ENCODE measurements at regions not wholly inside any gene's neighbourhood (a gene's known extent, or its start where the extent isn't known, plus 50 kb on each side); places are given as distances from the start of the nearest gene placed in this dataset.

DNA sequence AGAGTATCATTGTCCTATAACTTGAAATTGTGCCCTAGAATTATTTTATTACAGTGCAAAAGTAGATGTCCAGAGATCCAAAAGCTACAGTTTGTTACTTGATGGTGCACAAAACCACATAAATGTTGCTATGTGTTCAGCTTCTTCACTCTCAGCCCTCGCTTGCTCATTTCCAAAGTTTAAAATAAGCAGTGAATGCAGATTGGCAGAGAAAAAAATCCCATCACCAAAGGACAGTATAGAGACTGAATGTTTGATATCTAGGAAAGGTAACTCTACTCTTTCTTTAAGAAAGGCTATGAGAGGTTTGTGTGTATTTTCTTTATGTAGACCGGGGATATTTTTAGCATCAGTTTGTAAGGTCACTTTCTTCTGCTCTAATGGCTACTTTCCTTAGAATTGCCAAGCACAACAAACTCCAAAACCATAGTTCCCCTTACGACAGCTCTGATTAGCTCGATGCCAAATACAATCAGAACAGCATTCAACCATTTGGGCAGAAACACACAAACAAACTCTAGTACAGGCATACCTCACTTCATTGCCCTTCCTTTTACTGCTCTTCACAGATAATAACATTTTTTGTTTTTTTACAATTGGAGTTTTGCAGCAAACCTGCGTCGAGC lies 164.1 kb upstream of the CCDC54 start:
- DNase-seq (ENCODE audit: low read depth) = peak; percentile 53
- no peak overlapping the region for H3K4me3 ChIP-seq (ENCODE audit: low read depth, low read length)
- TF ChIP-seq, protein P1, sequence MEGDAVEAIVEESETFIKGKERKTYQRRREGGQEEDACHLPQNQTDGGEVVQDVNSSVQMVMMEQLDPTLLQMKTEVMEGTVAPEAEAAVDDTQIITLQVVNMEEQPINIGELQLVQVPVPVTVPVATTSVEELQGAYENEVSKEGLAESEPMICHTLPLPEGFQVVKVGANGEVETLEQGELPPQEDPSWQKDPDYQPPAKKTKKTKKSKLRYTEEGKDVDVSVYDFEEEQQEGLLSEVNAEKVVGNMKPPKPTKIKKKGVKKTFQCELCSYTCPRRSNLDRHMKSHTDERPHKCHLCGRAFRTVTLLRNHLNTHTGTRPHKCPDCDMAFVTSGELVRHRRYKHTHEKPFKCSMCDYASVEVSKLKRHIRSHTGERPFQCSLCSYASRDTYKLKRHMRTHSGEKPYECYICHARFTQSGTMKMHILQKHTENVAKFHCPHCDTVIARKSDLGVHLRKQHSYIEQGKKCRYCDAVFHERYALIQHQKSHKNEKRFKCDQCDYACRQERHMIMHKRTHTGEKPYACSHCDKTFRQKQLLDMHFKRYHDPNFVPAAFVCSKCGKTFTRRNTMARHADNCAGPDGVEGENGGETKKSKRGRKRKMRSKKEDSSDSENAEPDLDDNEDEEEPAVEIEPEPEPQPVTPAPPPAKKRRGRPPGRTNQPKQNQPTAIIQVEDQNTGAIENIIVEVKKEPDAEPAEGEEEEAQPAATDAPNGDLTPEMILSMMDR (IDR thresholded peaks at IDR 0.05; ENCODE audit: insufficient read depth, low read length) = no peak

DNA sequence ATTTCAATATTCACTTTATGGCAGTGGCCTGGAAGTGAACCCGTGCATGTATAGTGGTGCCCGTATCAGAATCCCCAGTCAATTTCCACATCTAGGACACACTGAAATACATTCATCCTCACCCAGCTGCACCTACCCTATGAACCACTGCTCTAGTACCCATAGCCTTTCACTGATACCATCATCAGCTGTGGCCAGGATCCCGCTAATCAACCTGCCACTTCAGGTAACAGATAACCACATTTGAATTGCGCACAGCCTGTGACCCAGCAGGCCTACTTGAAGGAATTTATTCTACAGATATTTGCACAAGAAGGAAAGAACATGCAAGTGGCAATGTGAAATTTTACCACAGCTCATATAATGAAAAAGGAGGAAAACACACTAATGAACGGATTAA lies 161.0 kb upstream of the CCDC54 start:
- DNase-seq (ENCODE audit: low read depth) = no peak
- TF ChIP-seq, protein P1 (IDR thresholded peaks at IDR 0.05; ENCODE audit: insufficient read depth, low read length) = no peak
- H3K4me3 ChIP-seq (ENCODE audit: low read depth, low read length) = no peak overlapping the region

DNA sequence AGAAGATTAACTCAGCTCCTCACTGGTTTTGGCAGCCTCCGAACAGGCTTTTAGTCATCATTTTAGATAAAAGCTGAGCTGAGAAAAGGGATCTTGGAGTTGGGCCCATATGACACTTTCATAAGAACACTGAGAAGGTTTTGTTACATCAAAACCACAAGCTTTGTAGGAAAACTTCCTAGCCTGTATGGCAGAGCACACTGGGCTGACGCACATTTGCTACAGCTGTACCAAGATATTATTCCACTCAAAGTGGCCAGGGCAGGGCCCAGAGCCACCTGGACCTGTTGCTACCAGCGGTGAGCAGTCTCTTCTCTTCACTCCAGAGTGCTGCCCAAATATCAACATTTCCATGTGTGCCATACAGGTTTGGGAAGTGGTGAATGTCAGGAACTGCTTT lies 160.5 kb upstream of the CCDC54 start:
- peak; percentile 99 for DNase-seq (ENCODE audit: low read depth)
- TF ChIP-seq, protein P1 (IDR thresholded peaks at IDR 0.05; ENCODE audit: insufficient read depth, low read length) = no peak
- H3K4me3 ChIP-seq (ENCODE audit: low read depth, low read length) = no peak overlapping the region

DNA sequence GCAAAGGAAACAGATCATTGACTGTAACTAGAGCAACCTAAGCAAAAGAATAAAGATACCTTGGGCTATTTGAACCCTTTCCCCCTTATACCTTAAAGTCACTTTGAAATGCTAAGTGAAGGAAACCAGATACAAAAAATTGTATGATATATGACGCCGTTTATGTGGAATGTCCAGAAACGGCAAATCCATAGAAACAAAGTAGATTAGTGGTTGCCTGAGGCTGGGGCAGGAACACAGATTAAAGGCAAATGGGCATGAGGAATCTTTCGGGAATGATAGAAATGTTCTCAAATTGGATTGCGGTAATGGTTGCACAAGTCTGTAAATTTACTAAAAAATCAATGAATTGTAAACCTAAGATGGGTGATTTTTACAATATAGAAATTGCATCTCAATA lies 160.1 kb upstream of the CCDC54 start:
- TF ChIP-seq, protein P1 (IDR thresholded peaks at IDR 0.05; ENCODE audit: insufficient read depth, low read length) = no peak
- H3K4me3 ChIP-seq (ENCODE audit: low read depth, low read length) = no peak overlapping the region
- peak; percentile 90 for DNase-seq (ENCODE audit: low read depth)

DNA sequence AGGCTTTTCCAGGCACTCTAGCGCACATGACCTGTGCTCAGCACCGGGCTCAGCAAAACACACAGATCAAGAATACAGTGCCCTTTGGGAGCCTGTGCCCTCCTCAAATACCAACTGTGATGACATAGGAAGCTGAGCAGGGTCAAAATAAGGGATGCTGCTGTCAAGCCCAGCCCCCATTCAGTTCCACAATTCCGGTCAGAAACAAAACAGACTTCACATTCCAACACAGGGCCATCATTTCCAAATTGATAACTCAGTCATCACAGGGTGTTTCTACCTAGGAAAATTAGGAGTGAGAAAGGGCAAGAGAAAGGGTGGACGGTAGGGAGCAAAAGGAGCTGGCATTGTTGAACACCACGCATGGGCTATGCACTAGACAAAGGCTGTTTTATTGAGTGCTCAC lies 158.4 kb upstream of the CCDC54 start:
- TF ChIP-seq, protein P1 (IDR thresholded peaks at IDR 0.05; ENCODE audit: insufficient read depth, low read length) = no peak
- no peak for DNase-seq (ENCODE audit: low read depth)
- H3K4me3 ChIP-seq (ENCODE audit: low read depth, low read length) = no peak overlapping the region

DNA sequence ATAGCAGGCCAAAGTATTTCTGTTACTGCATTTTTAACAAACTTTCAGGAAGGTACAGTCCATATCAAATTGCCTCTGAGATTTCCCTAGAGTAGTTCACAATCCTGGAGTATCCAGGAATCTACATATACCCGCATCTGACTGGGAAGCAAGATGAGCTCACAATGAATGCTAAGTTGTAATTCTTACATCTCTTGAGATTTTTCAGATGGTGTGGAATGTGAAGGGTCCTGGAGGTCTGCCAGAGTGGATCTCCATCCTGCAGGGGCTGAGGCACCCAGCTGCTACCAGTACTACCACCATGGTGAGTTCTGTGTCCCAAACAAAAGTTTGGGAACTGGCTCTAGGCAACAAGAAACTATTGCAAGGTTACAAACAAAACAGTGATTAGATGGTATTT lies 156.7 kb upstream of the CCDC54 start:
- no peak for DNase-seq (ENCODE audit: low read depth)
- TF ChIP-seq, protein P1 (IDR thresholded peaks at IDR 0.05; ENCODE audit: insufficient read depth, low read length) = no peak
- no peak overlapping the region for H3K4me3 ChIP-seq (ENCODE audit: low read depth, low read length)

DNA sequence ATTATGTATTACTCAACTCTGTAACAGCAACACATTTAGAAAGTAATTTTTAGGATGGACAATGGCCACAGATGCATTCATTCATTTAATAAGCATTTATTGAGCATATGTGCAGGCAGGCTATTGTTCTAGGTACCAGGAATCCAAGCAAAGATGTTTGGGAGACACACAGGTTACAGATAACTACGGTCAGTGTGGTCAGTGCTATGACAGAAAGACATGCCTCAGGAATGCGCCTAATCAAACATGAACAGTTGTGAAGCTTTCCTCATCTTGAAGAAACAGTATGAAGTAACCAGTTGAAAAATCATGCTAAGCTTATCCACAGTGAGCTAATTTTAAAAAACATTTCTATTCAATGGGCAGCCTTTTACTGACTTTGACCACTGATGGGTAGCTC lies 155.4 kb upstream of the CCDC54 start:
- DNase-seq (ENCODE audit: low read depth) = peak; percentile 63
- TF ChIP-seq, protein P1 (IDR thresholded peaks at IDR 0.05; ENCODE audit: insufficient read depth, low read length) = no peak

More for the DNA sequence above, 155.4 kb upstream of the CCDC54 start:
- H3K4me3 ChIP-seq (ENCODE audit: low read depth, low read length) = no peak overlapping the region
